HG03135 (cell line): ENCODE measurements at regions not wholly inside any gene's neighbourhood (a gene's known extent, or its start where the extent isn't known, plus 50 kb on each side); places are given as distances from the start of the nearest gene placed in this dataset.
"Not testable (repeated sequence)": the region's sequence is repeated elsewhere in the genome, so short reads cannot be mapped to it uniquely, and the experiment has no call there.

Source experiments
- ATAC-seq: cut with Tn5 transposase; IDR thresholded peaks from one replicate; pipeline ENCODE4 v1.9.1; 2021; ENCODE audit warnings: mild to moderate bottlenecking, moderate library complexity; ENCODE audit not compliant: unreplicated experiment

- ATAC-seq, result no peak
Measured at GRCh38 chr4:65265526-65265925, 404.8 kb downstream of the EPHA5 start.

DNA sequence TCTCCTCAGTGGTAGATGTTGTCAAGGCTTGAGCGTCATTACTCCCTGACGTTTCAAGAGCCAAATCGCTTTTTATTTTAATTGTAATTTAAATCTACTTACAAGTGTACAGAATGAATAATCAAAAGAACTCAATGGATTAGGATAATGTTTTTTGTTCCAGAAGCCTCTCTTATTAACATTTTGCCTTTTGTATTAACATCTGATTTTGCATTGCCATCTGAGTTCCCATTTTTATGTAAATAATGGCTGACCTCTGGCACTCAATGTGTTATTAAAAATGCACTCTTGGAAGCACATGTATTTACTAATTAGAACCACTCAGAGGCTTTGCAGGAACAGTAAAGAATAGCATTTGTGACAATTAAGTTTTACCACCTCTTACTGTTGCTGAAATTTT, 411.0 kb downstream of the EPHA5 start:
- ATAC-seq, result no peak

GRCh38 chr4:65250916-65251315, 419.4 kb downstream of the EPHA5 start:
- ATAC-seq, result no peak

DNA sequence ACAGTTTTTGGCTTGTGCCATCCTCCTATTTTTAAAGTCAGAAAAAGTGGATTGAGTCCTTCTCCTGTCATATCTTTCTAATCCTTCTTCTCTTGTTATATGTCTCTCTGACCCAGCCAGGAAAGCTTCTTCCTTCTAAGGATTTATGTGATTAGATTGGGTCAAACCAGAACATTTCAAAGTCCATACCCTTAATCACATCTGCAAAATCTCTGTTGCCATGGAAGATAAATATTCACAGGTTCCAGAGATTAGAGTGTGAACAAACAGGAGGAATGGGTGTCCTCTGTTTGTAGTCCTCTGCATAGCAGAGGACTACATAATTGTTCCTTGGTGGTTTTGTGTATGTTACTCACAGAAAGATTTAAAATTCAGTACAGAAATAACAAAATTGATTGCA, 421.2 kb downstream of the EPHA5 start:
- ATAC-seq, result no peak

- ATAC-seq, result no peak
Measured at GRCh38 chr4:65242156-65242846, 428.0 kb downstream of the EPHA5 start.

DNA sequence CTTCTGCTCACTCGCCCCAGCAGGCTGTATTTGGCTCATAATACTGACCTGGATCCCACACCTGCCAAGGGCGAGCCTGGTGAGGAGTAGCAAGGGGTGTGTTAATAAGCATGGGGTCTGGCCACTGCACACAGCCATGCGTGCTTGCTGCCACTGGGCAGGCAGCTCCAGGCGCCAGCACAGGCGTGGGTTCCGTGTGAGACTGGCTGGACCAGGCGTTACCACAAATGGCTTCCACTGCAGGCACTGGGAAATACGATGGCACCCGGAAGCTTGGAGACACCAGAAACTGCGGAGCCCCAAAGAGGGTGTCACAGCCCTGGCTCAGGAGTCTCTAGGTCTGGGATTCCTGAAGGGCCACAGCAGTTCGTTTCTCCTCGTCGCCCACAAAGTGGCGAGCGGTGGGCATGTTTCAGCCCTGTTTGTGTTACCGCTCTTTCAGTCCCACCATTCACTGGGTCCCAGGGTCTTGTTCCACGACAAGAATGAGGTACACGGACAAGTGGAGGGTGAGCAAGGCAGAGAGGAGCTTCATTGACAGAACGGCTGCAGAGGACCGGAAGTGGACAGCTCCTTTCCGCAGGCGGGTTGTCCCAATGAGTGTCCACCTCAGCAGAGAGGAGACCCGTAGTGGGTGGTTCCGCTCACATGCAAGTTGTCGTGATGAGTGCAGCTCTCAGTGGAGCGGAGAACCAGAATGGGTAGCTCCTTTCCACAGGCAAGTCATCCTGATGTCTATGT, 428.9 kb downstream of the EPHA5 start:
- no peak for ATAC-seq

DNA sequence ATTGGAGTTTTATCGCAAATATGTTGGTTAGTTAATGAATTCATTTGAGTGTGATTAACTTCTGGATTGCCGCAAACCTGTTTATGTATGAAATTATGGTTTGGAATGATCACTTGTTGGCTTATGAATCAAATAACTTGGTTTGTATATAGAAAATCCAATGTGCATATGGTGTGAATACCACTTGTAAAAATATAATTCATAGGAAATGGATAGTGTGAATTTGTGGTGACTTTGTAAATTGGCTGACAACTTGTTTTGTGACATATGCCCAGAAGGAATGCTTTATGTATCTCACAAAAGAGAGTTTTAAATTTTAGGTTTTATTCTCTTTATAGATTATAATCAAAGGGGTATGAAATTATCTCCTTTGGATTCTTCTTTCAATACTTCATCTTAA, 436.2 kb downstream of the EPHA5 start:
- ATAC-seq, result no peak

DNA sequence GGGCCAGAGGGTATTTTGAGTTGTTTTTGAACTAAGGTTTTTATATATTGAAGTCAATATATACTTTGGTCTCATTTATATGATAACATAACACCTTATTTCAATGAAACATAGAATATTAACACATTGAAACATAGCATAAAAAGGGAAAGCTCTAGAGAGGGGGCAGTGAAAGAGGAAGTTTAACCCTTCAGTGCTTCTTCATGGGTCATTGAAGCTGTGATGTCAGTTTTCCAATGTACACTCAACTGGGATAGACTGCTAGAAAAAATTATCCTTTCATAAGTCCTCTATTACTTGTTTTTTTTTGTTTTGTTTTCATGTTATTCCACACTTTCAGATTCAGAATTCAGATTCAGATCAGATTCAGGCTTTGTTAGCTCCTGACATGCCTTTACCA, 442.7 kb downstream of the EPHA5 start:
- ATAC-seq, result no peak

- ATAC-seq, result no peak
Measured at GRCh38 chr4:65223601-65224000, 446.7 kb downstream of the EPHA5 start.

DNA sequence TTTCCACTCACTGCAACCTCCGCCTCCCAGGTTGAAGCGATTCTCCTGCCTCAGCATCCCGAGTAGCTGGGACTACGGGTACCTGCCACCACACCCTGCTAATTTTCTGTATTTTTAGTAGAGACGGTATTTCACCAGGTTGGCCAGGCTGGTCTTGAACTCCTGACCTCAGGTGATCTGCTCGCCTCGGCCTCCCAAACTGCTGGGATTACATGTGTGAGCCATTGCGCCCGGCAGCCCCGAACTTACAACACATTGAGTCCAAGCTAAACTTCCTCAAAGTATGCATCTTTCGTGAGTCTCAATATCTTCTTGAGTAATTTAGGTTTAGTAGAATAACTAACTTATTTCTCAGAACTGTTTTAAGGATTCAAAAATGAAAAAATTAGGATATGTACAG, 447.2 kb downstream of the EPHA5 start:
- ATAC-seq, result not testable (repeated sequence)

- ATAC-seq, result no peak
Measured at GRCh38 chr4:65217179-65217578, 453.1 kb downstream of the EPHA5 start.

DNA sequence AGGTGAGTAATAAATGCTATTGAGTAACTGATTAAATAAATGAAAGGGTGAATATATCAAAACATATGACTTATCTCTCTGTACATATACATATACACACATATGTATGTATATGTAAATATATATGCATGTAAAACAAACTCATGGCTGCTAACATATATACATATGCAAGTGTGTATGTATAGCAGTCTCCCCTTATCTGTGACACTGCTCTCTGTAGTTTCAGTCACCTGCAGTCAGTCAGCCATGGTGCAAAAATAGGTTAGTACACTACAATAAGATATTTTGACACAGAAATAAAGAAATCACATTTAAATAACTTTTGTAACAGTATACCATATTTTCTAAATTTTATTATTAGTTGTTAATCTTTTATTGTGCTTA, 467.4 kb downstream of the EPHA5 start:
- ATAC-seq, result no peak

DNA sequence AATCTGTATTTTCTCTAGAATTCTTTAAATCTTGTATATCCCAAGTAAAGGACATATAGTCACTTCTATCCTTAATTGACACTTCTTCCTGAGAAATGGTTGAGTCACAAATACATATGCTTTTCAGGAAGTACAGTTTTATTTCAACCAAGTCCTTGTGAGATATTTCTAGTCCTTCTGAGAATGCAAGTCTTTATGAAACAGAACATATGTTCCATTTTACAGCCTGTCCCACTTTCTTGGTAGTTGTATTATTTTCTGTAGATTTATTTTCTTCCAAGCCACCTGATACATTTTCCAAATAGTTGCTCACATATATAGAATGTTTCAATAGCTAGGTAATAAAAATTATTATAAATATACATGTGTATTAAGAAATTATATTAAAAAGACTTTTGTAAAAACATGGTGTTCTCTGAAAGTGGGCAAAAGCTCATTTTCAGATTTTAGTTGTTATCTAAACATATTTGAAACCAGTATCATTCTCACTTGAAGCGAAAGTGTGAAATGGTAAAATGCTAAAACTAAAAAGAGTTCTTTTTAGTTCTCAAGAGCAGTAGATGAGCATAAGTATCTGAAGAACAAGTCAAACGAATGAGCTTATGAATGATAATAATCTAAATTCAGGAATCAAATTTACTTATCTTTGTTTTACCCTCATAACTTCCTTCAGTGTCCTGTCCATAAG, 468.0 kb downstream of the EPHA5 start:
- no peak for ATAC-seq

GRCh38 chr4:65195666-65196065, 474.6 kb downstream of the EPHA5 start:
- no peak for ATAC-seq

- ATAC-seq, result no peak
Measured at GRCh38 chr4:65195002-65195401, 475.3 kb downstream of the EPHA5 start.

DNA sequence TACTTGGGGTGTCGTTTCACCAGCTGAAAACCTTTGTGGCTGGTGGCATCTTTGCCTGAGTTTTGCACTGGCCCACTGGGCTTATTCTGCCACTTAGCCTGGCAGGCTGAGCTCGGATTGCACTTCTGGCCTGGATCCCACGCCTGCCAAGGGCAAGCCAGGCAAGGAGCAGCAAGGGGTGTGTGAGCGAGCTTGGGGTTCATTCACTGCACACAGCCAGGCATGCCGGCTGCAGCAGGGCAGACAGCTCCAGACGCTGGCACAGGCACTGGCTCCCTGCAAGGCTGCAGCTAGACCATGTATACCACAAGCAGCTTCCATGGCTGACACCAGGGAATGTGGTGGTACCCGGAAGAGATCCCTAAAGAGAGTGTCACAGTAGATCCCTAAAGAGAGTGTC, 476.3 kb downstream of the EPHA5 start:
- no peak for ATAC-seq

DNA sequence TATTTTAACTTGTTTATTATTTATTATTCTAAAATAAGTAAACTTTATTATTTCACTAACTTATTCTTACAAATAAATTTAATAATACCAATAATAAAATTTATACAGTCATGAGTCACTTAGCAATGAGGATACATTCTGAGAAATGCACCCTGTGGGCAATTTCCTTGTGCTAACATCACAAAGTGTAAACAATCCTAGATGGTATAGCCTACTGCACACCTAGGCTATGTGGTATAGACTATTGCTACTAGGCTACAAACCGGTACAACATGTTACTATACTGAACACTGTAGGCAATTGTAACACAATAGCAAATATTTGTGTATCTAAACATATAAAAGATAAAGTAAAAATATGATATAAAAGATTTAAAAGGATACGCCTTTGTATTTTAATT, 479.5 kb downstream of the EPHA5 start:
- no peak for ATAC-seq

GRCh38 chr4:65175585-65175984, 494.7 kb downstream of the EPHA5 start:
- no peak for ATAC-seq

DNA sequence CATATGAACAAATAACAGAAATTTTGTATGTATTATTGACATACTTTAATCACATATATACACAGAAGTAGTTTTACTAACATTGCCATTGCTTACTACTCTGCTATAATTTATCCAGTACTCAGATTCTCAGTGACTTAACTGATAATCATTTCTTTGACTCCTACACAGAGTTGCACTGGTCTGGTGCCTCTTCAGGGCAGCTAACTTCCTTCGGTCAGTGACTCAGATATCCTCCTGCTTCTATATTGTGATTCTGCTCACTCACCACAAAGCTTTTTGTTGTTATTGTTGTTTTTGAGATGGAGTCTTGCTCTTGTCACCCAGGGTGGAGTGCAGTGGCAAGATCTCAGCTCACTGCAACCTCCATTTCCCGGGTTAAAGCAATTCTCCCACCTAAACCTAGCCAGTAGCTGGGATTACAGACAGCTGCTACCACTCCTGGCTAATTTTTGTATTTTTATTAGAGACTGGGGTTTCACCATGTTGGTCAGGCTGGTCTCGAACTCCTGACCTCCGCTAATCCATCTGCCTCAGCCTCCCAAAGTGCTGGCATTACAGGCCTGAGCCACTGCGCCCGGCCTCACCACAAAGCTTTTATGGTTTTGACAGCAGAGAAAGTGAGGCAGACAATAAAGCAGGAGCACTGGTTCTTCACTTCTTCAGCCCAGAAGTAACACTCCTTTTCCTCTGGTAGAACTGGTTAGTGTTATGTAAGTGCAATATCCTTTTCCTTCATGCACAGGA, 499.3 kb downstream of the EPHA5 start:
- ATAC-seq, result no peak

DNA sequence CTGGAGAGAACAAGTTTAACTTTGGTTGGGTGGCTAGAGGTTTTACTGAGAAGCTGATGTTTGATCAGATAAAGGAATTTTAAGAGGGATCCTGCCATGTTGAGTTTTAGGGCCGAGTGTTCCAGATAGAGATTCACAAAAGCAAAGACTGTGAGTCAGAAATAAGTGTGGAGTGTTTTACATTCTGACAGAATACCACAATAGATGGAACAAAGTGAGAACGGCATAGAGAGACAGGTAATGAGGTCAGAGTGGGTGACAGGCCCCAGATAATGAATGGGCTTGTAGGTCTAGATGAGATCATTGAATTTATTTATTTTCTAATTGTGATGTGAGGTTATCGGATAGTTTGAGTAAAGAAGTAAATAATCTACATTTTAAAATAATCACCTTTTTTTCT, 502.6 kb downstream of the EPHA5 start:
- no peak for ATAC-seq

DNA sequence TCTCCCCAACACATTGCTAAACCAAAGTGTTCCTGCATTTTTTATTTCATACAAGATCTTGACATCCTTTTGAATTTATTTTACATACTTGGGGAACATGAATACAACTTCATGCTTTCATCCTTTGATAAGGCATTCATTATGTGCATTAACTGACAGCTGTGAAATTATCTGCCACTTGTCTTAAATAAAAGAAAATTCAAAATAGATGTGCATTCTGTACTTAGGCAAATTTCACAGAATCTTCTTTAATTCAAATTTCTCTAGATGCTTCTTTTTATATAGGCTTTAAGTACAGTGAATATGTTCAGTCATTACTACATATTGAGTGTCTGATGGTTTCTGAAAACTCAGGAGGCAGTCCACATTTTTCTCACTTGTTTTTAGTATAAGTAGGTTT, 518.1 kb downstream of the EPHA5 start:
- ATAC-seq, result no peak
